ENCODE measurements at regions not wholly inside any gene's neighbourhood (a gene's known extent, or its start where the extent isn't known, plus 50 kb on each side); places are given as distances from the start of the nearest gene placed in this dataset.
"Not testable (repeated sequence)": the region's sequence is repeated elsewhere in the genome, so short reads cannot be mapped to it uniquely, and the experiment has no call there.

DNA sequence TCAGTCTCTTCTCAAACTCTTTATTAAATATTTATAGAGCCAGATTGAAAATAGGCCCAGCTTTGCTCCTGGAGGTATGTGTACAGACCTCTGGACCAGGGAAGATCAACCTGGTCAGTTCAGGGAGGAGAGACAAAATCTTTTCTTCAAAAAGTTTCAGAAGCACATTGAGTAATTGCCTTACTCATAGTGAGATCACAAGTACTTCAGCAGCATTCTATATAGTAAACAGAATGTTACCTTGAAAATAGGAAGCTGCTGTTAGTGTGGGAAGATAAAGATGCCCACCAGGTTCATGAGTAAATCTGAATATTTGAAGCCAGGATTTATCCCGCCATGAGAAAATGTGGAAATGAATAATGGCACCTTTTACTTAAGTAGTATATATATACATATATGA is 665.9 kb upstream of the CITED2 start:
- peak; percentile 74 for DNase-seq (ENCODE audit: low read depth)

DNA sequence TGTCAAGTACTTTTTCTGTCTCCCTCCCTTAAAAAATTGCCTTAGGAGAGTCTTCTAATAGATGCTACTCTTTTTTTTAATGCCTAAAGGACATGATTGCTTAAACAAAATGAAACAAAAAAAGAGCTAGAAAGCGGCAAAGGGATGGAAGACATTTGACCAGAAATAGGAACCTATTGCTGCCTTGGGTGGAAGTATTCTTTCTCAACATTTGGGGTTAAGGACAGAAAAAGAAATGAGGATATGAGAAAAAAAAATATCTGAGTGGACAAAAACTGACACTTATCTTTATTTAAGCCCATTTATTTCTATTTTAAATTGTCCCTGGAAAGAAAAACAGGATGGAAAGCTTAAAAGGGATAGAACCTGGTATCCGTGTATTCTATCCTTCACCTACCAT is 664.9 kb upstream of the CITED2 start:
- DNase-seq (ENCODE audit: low read depth): no peak

DNA sequence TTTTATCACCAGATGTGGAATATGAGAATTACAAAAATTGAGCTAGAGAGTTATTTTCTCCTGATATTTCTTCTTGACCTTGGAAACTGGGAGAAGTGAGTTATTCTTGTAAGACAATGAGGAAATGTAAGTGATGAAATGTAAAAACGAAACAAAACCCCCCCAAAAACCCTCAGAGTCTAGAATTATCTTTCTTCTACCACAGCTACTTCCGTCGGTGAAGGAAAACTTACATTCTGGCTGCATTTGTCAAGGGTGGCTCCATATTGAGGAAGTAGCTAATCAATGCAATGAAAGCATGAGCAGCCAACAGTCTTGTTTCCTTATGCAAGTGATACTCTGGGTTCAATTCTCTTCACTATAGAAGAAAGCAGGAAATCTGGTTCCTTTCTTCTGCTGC is 661.7 kb upstream of the CITED2 start:
- no peak for DNase-seq (ENCODE audit: low read depth)

DNA sequence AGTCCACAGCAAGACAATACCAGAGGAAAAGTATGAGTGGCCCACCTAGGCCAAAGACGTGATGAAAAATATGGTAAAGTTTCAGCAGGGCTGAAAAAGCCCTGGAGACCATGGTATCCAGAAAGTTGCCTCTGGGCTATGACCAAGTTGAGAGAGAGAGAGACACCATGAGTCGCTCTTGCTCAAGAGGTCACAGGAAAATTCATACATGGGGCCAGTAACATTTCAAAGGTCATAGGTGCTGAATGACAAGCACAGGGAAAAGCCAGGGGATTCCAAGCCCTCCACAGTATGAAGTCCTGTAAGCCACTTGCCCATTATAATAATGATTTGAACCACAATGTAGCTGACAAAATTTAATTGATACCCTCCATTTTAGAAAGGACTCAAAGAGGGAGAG is 657.7 kb upstream of the CITED2 start:
- DNase-seq (ENCODE audit: low read depth): peak; percentile 12

DNA sequence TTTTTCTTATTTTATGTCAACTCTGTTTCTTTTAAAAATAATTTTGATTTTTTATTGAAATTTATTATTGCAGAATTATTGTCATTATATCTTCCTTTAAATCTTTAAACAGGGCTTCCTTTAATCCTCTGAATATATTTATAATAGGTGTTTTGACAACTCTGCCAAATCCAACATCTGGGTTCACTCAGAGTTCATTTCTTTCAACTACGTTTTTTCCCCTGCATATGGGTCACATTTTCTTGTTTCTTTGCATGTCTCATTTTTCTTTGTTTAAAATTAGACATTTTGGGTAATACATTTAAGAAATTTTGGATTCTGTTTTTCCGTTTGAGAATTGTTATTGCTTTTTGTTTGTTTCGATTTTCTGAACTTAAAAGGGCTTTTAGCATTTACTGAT is 655.1 kb upstream of the CITED2 start:
- DNase-seq (ENCODE audit: low read depth): no peak

DNA sequence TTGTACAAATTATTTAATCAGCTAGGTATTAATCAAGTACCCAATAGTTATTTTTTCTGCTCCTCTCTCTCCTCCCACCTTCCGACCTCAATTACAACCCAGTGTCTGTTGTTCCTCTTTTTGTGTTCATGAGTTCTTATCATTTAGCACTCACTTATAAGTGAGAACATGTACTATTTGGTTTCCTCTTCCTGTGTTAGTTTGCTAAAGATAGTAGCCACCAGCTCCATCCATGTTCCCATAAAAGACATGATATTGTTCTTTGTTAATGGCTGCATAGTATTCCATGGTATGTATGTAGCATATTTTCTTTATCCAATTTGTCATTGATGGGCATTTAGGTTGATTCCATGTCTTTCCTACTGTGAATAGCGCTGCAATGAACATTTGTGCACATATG is 652.8 kb upstream of the CITED2 start:
- no peak for DNase-seq (ENCODE audit: low read depth)

DNA sequence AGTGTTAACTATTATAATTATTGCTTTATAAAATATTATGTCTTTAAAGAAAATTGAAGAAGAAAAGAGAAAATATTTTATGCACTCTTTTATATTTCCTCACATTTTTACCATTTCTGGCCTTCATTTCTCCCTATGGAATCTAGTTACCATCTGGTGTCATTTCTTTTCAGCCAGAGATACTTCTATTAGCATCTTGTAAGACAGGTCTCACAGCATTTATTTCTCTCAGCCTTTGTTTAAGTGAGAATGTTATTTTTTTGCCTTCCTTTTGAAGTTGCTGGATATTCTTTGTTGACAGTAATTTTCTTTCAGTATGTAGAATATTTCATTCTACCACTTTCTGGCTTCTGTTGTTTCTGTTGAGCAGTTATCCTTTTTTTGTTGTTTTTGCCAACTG is 652.1 kb upstream of the CITED2 start:
- DNase-seq (ENCODE audit: low read depth): no peak

DNA sequence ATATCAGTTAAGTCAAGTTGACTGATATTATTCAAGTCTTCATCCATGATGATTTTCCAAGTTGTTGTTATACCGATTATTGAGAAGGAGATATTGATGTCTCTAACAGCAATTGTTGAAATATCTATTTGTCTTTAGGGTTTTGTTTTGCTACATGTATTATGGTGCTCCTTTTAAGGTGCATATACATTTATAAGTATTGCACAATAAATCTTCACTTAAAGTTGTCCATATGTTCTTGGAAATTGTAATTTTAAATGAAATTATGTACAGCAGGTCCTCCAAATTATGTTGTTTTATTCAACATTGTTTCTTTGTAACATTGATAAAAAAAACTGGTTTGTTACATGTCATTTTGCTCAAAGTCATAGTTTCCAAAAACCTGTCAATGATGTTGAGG is 650.7 kb upstream of the CITED2 start:
- no peak for DNase-seq (ENCODE audit: low read depth)

DNA sequence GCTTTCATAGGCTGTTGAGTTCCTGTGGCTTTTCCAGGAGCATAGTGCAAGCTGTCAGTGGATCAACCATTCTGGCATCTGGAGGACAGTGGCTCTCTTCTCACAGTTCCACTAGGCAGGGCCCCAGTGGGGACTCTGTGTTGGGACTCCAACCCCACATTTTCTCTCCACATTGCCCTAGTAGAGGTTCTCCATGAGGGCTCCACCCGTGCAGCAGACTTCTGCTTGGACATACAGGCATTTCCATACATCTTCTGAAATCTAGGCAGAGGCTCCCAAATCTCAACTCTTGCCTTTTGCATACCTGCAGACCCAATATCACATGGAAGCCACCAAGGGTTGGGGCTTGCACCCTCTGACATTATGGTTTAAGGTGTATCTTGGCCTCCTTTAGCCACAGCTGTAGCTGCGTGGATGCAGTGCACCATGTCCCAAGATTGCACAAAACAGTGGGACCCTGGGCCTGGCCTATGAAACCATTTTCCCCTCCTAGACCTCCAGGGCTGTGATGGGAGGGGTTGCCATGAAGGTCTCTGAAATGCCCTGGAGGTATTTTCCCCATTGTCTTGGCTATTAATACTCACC is 645.9 kb upstream of the CITED2 start:
- DNase-seq (ENCODE audit: low read depth): no peak

DNA sequence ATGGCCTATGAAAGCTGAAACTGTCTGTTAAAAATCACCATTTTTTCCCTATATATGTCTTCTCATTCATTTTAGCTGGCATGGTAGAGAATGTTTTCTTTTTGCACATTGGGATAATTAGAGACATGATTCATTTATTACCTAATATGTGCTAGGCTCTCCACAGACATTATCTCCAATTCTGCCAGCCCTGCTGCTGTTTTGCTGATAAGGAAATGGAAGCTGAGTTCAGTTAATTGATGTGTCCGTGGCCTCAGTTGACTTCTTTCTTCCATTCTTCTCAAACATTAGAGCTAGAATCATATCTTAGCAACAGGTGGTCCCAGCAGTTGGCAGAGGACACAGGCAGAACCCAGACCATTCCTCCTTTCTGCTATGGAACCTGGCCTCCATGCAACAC is 644.1 kb upstream of the CITED2 start:
- DNase-seq (ENCODE audit: low read depth): peak; percentile 80

DNA sequence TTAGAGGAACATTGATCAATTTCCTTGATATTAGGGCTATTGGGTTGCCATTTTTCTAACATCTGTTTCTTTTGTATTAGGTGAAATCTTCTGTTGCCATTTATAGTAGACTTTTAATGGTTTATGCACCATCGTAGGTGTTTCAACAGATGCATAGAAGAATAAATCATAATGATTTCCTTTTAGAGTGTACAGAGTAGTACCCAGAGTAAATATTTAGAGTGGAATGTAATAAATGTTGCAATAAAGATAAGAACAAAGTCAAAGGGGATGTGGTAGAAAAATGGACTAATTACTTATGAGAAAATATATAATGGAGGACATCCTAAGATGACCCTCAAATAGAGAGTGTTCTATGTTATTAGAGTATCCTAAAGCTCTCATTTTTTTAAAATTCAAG is 643.0 kb upstream of the CITED2 start:
- peak; percentile 74 for DNase-seq (ENCODE audit: low read depth)

DNA sequence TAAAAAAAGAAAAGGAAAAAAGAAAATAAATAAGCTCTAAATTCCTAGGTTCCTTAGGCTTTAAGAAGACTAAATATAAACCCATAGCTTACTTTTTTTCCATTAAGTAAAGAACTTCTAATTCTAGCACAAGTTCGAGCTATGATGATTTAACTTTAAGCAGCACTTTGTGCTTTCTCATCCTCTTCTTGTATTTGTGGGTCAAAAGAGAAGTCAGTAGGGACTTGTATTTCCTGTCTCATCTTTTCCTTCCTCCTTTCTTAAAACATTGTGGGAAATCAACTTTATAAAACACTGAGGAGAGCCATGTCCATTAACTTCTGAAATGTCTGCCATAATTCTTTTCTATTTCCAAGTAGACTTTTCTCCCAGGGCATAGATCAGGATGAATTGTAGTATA is 637.7 kb upstream of the CITED2 start:
- DNase-seq (ENCODE audit: low read depth): no peak

DNA sequence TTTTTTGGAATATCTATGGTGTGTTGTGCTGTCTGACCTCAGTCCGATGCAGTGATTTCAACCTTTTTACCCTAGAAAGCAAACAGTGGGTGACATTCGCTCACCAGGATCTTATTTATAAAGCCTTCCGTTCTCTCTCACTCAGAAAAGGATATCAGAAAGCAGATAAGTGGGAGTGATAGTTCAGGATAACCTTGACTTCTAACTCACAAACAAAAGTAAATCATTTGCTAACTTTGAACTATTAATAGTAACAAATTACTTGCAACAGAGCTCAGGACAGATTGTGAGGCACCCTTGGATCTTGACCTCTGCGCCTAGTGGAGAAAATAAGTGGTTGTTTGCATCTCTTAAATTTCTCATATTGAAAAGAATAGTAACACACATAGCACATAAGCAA is 637.1 kb upstream of the CITED2 start:
- DNase-seq (ENCODE audit: low read depth): peak; percentile 30

DNA sequence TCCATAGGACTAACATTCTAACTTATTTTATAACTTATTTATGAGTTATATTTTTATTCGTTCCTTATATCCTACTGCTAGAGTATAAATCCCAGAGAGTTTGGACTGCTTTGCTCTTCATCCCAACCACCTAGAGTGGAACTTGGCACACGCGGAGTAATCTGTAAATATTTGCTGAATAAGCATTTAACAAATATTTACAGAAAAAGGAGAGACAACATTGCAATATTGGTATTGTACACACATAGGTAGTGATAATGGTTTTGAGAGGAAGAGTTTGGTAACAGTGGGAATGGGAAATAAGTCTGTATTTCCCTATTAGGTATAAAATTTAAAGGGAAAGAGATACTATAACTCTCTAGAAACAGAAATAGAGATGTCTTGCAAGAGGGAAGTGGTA is 634.8 kb upstream of the CITED2 start:
- no peak for DNase-seq (ENCODE audit: low read depth)

DNA sequence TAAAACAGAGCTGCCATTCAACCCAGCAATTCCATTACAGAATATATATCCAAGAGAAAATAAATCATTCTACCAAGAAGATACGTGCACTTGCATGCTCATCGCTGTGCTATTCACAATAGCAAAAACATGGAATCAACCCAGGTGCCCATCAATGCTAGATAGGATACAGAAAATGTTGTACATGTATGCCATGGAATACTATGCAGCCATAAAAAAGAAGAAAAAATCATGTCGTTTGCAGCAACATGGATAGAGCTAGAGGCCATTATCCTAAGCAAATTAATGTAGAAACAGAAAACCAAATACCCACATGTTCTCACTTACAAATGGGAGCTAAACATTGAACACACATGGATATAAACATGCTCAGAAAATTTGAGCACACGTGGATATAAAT is 633.1 kb upstream of the CITED2 start:
- DNase-seq (ENCODE audit: low read depth): no peak

DNA sequence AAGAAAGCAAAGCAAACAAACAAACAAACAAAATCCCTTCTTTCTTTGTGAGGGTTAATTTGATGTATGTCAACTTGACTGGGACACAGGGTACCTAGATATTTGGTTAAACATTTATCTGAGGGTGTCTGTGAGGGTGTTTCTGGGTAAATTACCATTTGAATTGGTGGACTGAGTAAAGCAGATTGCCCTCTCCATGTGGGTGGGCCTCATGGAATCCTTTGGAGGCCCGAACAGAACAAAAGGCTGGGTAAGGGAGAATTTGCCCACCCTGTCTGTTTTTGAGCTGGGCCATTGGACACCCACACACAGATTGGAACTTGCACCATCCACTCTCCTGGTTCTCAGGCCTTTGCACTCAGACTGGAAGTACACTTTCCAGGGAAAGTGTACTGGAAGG is 628.8 kb upstream of the CITED2 start:
- no peak for DNase-seq (ENCODE audit: low read depth)

DNA sequence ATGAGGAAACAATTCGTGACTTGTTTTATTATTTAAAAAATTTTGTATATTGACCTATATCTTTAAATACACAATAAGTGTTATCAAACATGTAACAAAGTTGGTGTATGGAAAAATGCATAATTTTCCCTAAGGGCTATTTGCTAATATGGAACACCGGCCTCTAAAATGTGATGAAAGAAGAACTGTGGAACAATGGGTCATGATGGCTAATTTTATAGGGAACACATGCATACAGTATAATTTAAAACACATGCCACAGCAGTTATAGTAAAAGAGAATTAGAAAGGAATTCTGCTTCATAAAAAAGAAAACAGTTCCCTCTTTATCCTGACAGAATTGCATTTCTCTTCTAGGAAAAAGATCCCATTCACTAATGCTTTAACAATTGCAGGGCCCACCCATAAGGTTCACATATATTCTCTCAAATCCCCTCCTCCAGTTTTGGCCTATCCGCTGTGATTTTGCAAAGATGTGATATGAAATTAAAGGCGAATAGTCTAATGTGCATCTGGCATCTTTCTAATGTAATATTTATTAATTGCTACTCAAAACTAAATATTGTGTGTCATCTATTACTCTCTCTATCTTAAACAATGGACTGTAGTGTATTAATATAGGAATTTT is 628.1 kb upstream of the CITED2 start:
- DNase-seq (ENCODE audit: low read depth): no peak

DNA sequence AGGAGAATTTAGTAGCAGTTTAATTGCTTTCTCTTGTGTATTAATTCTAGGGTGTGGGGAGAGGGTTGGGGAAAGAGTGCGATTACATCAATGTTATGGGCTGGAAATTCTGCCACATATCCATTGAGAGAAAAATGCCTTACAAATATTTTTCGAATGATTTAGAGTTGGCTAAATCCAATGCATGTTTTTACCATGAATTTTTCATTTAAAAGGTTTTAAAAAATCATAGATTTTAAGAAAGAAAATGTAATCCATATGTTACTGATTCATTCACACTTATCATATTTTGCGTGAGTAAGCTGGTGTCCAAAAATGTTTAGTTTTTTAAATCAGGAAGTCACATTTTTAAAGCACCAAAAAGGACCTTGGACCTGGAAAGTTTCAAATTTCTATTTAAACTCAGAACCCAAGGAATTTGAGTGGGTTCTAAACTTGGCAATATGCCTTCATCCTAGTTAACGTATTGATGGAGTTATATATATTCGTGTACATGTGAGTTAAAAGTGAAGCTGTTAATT is 627.4 kb upstream of the CITED2 start:
- DNase-seq (ENCODE audit: low read depth): no peak

DNA sequence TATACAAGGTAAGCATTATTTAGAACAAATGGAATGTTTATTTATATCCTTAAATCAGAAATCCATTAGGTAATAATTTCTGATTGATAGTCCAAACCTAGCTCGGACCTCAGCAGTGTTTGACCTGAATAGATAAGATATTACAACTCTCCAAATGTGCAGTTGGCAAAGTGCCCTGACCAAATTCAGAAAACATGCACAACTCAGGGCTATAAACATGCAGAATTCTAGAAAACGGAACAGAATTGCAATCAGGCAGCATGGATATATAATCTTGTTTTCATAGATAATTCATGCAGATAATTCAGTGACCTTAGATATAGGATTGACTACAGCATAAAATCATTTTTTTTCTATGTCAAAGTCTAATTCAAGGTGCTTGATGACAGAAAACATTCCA is 626.6 kb upstream of the CITED2 start:
- DNase-seq (ENCODE audit: low read depth): peak; percentile 32

DNA sequence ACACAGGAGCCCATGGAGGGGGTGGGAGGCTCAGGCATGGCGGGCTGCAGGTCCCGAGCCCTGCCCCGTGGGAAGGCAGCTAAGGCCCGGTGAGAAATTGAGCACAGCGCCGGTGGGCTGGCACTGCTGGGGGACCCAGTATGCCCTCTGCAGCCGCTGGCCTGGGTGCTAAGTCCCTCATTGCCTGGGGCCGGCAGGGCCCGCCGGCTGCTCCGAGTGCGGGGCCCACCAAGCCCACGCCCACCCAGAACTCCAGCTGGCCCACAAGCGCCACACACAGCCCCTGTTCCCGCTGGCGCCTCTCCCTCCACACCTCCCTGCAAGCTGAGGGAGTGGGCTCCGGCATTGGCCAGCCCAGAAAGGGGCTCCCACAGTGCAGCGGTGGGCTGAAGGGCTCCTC is 625.2 kb upstream of the CITED2 start:
- DNase-seq (ENCODE audit: low read depth): not testable (repeated sequence)

DNA sequence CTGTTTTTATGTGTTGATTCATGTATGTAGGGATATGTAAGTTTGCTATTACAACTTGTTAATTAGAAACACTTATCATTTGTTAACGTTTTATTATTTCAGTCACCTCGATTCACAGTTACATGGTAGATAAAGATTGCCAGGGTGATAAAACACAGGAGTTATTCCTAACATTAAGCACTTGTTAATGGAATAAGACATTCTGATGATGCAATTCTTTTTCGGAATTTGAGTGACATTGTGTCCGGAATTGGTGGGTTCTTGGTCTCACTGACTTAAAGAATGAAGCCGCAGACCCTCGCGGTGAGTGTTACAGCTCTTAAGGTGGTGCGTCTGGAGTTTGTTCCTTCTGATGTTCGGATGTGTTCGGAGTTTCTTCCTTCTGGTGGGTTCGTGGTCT is 624.0 kb upstream of the CITED2 start:
- not testable (repeated sequence) for DNase-seq (ENCODE audit: low read depth)

DNA sequence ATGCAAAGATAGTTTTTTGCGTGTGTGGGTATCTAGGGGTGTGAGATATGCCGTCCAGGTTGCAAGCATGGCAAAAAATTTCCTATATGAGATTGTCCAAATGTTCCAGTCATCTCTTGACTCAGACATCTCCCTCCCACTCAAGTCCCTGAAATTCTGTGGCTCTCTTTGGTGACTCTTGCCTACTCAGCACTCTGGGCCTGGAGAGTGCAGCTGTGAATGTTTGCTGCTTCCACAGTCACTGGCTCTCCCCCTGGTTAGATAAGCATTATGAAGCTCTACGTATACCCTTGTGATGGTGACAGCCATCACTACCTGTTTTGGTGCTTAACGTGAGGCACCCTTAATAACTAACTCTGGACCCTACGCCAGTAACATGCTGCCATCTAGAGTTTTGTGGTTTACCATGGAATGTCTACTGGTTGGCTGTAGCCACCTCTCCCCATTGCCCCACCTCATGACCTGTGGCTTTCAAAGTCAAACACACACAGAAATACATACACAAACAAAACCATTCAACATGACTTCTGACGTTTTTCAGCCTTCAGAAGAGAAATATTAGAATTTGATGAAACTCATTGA is 621.9 kb upstream of the CITED2 start:
- peak; percentile 55 for DNase-seq (ENCODE audit: low read depth)

DNA sequence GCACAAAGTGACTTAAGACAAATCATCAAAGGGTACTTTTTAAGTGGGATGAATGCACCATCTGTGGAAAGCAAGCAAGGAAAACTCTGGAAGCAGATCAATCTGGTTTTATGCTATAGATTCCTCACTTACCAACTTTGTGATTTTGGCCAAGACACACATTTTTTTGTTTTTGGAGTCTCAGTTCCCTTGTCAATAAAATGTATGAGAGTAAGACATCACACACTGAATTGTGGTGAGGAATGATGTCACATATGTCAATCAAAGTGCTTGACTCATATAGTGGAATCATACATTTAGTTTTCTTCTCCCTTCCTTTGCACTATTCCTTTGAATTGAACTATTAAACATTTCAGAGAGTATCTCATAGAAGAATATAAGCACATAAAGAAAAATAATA is 620.5 kb upstream of the CITED2 start:
- no peak for DNase-seq (ENCODE audit: low read depth)
